Endothelial cell (in vitro differentiated cells): ENCODE measurements at regions not wholly inside any gene's neighbourhood (a gene's known extent, or its start where the extent isn't known, plus 50 kb on each side); places are given as distances from the start of the nearest gene placed in this dataset.
"Not testable (repeated sequence)": the region's sequence is repeated elsewhere in the genome, so short reads cannot be mapped to it uniquely, and the experiment has no call there.

Source experiments
- DNase-seq: peaks from one replicate; pipeline ENCODE4 v3.0.0; 2021; ENCODE audit warnings: low spot score
- H3K27ac Mint-ChIP-seq: one replicate; pipeline ENCODE4 v1.8.0; 2021; ENCODE audit warnings: mixed read lengths, inconsistent platforms; ENCODE audit not compliant: unreplicated experiment
- H3K27me3 Mint-ChIP-seq: one replicate; pipeline ENCODE4 v1.8.0; 2021; ENCODE audit warnings: mild to moderate bottlenecking, moderate library complexity, mixed read lengths, inconsistent platforms; ENCODE audit not compliant: unreplicated experiment
- H3K36me3 Mint-ChIP-seq: one replicate; pipeline ENCODE4 v1.8.0; 2021; ENCODE audit warnings: mild to moderate bottlenecking, low read depth, mixed read lengths, inconsistent platforms; ENCODE audit not compliant: unreplicated experiment
- H3K4me1 Mint-ChIP-seq: one replicate; pipeline ENCODE4 v1.8.0; 2021; ENCODE audit warnings: mild to moderate bottlenecking, mixed read lengths, inconsistent platforms; ENCODE audit not compliant: unreplicated experiment
- H3K4me3 Mint-ChIP-seq: one replicate; pipeline ENCODE4 v1.8.0; 2021; ENCODE audit warnings: mild to moderate bottlenecking, mixed read lengths, inconsistent platforms; ENCODE audit not compliant: unreplicated experiment
- H3K9me3 Mint-ChIP-seq: one replicate; pipeline ENCODE4 v1.8.0; 2021; ENCODE audit warnings: mixed read lengths, inconsistent platforms; ENCODE audit not compliant: unreplicated experiment
- CTCF ChIP-seq: fragments of 200-600 bp; sonication (generic); IDR thresholded peaks from one replicate; pipeline ENCODE4 v1.5.0; 2021; ENCODE audit warnings: antibody characterized with exemption; ENCODE audit not compliant: unreplicated experiment

GRCh38 chr7:114345494-114345893 lies 69.1 kb upstream of the FOXP2 start:
- H3K36me3 Mint-ChIP-seq = no peaks in the 10 kb centered on the region
- H3K4me1 Mint-ChIP-seq = no peaks in the 10 kb centered on the region
- DNase-seq = no peak
- no peak overlapping the region for H3K4me3 Mint-ChIP-seq
- no peaks in the 10 kb centered on the region for H3K27me3 Mint-ChIP-seq
- H3K27ac Mint-ChIP-seq = no peak overlapping the region
- H3K9me3 Mint-ChIP-seq = no peaks in the 10 kb centered on the region
- no peak for TF ChIP-seq CTCF

GRCh38 chr7:114343949-114344708 lies 70.5 kb upstream of the FOXP2 start:
- Mint-ChIP-seq H3K4me3 (no peak overlapping the region), H3K9me3 (no peaks in the 10 kb centered on the region), H3K4me1 (no peaks in the 10 kb centered on the region), H3K36me3 (no peaks in the 10 kb centered on the region), H3K27me3 (no peaks in the 10 kb centered on the region), H3K27ac (no peak overlapping the region)
- no peak for DNase-seq
- no peak for TF ChIP-seq CTCF

- Mint-ChIP-seq H3K4me1 (no peaks in the 10 kb centered on the region), H3K27ac (no peak overlapping the region), H3K27me3 (no peaks in the 10 kb centered on the region), H3K9me3 (no peaks in the 10 kb centered on the region), H3K4me3 (no peak overlapping the region), H3K36me3 (no peaks in the 10 kb centered on the region)
- no peak for TF ChIP-seq CTCF
- DNase-seq = no peak
Observed at GRCh38 chr7:114342431-114343179, 72.0 kb upstream of the FOXP2 start.

- no peaks in the 10 kb centered on the region for H3K4me1 Mint-ChIP-seq
- TF ChIP-seq CTCF = no peak
- H3K4me3 Mint-ChIP-seq = no peak overlapping the region
- H3K9me3 Mint-ChIP-seq = no peaks in the 10 kb centered on the region
- no peaks in the 10 kb centered on the region for H3K36me3 Mint-ChIP-seq
- no peak overlapping the region for H3K27ac Mint-ChIP-seq
- H3K27me3 Mint-ChIP-seq = no peaks in the 10 kb centered on the region
- DNase-seq = no peak
Observed at GRCh38 chr7:114341648-114342047, 73.0 kb upstream of the FOXP2 start.

- Mint-ChIP-seq H3K9me3 (no peaks in the 10 kb centered on the region), H3K27ac (no peak overlapping the region), H3K4me3 (no peak overlapping the region), H3K27me3 (no peaks in the 10 kb centered on the region), H3K4me1 (no peaks in the 10 kb centered on the region), H3K36me3 (no peaks in the 10 kb centered on the region)
- DNase-seq = no peak
- TF ChIP-seq CTCF = no peak
Observed at GRCh38 chr7:114334989-114335388, 79.6 kb upstream of the FOXP2 start.

GRCh38 chr7:114329458-114329857 lies 85.2 kb upstream of the FOXP2 start:
- not testable (repeated sequence) for H3K4me1 Mint-ChIP-seq, H3K36me3 Mint-ChIP-seq, H3K27me3 Mint-ChIP-seq, H3K27ac Mint-ChIP-seq, H3K9me3 Mint-ChIP-seq, DNase-seq, H3K4me3 Mint-ChIP-seq
